HepG2 (cell line): ENCODE measurements at regions not wholly inside any gene's neighbourhood (a gene's known extent, or its start where the extent isn't known, plus 50 kb on each side); places are given as distances from the start of the nearest gene placed in this dataset.

Experiments
- HDAC1 ChIP-seq: sonication (generic); formaldehyde crosslinking; IDR thresholded peaks from 2 replicates; pipeline ENCODE4 v1.5.1; 2020; ENCODE audit warnings: mild to moderate bottlenecking, missing genetic modification reagents
- NFIC ChIP-seq: IDR thresholded peaks from 2 replicates; pipeline ENCODE4 v1.6.1; 2012; ENCODE audit warnings: mild to moderate bottlenecking, low read length, inconsistent platforms
- POLR2AphosphoS5 ChIP-seq: IDR thresholded peaks from 2 replicates; pipeline ENCODE4 v1.6.1; 2012; ENCODE audit warnings: low read depth, low read length
- SIN3B ChIP-seq: fragments of 150-350 bp; IDR thresholded peaks from 2 replicates; pipeline ENCODE4 v1.6.1; 2014; ENCODE audit warnings: low read length
- STAG1 ChIP-seq: sonication (generic); formaldehyde crosslinking; IDR thresholded peaks from 2 replicates; pipeline ENCODE4 v1.4.0; 2020; ENCODE audit warnings: missing genetic modification reagents
- ZNF326 ChIP-seq: sonication (generic); formaldehyde crosslinking; IDR thresholded peaks from 2 replicates; pipeline ENCODE4 v1.4.0; 2020; ENCODE audit warnings: missing genetic modification reagents, borderline replicate concordance
- TF ChIP-seq, protein P1 (sequence below): IDR thresholded peaks from 2 replicates; pipeline ENCODE4 v1.6.1; 2018; ENCODE audit warnings: missing genetic modification reagents, mild to moderate bottlenecking, missing compliant biosample characterization
- TF ChIP-seq, protein P2 (sequence below): sonication (generic); formaldehyde crosslinking; conservative IDR thresholded peaks from 2 replicates; pipeline ENCODE4 v1.4.0; 2020; ENCODE audit warnings: missing genetic modification reagents

DNA sequence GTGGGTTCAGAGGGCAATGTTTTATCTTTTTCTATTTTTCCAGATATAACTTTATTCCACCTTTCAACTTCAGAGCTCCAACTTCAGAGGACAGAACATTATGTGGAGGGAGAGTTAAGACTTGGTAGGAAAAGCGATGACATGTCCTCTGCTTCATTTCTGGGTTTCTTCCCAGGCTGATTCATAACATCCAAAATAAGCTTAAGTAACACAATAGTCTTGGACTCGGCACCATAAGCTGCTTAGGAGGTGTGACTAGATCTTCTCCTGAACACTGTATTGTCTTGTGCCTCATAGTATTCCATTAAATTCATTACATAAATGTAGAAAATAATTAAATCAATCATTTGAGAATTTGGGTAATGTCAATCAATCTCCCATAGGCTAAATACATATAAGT is 95.5 kb upstream of the PDE3A start:
- TF ChIP-seq POLR2AphosphoS5 (no peak), ZNF326 (no peak), NFIC (no peak), HDAC1 (CRISPR knock-in tag) (no peak), STAG1 (CRISPR knock-in tag) (no peak), SIN3B (no peak)
- TF ChIP-seq, protein P1, sequence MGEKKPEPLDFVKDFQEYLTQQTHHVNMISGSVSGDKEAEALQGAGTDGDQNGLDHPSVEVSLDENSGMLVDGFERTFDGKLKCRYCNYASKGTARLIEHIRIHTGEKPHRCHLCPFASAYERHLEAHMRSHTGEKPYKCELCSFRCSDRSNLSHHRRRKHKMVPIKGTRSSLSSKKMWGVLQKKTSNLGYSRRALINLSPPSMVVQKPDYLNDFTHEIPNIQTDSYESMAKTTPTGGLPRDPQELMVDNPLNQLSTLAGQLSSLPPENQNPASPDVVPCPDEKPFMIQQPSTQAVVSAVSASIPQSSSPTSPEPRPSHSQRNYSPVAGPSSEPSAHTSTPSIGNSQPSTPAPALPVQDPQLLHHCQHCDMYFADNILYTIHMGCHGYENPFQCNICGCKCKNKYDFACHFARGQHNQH (CRISPR knock-in tag), result no peak
- TF ChIP-seq, protein P2, sequence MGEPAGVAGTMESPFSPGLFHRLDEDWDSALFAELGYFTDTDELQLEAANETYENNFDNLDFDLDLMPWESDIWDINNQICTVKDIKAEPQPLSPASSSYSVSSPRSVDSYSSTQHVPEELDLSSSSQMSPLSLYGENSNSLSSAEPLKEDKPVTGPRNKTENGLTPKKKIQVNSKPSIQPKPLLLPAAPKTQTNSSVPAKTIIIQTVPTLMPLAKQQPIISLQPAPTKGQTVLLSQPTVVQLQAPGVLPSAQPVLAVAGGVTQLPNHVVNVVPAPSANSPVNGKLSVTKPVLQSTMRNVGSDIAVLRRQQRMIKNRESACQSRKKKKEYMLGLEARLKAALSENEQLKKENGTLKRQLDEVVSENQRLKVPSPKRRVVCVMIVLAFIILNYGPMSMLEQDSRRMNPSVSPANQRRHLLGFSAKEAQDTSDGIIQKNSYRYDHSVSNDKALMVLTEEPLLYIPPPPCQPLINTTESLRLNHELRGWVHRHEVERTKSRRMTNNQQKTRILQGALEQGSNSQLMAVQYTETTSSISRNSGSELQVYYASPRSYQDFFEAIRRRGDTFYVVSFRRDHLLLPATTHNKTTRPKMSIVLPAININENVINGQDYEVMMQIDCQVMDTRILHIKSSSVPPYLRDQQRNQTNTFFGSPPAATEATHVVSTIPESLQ (CRISPR knock-in tag), result no peak
